IPS-20b (cell line): ENCODE measurements at regions not wholly inside any gene's neighbourhood (a gene's known extent, or its start where the extent isn't known, plus 50 kb on each side); places are given as distances from the start of the nearest gene placed in this dataset.

Experiments
- H3K27ac ChIP-seq: one replicate; pipeline ENCODE4 v1.5.1; 2013; ENCODE audit warnings: low read length
- H3K27me3 ChIP-seq: 2 replicates; pipeline ENCODE4 v1.6.1; 2013; ENCODE audit warnings: mild to moderate bottlenecking, low read length, inconsistent platforms; ENCODE audit not compliant: insufficient read depth
- H3K36me3 ChIP-seq: 2 replicates; pipeline ENCODE4 v1.6.1; 2013; ENCODE audit warnings: low read depth, mild to moderate bottlenecking, inconsistent platforms, low read length, moderate library complexity; ENCODE audit not compliant: insufficient read depth
- H3K4me1 ChIP-seq: 2 replicates; pipeline ENCODE4 v1.6.1; 2013; ENCODE audit warnings: mild to moderate bottlenecking, control low read depth, inconsistent platforms, low read length, moderate library complexity; ENCODE audit not compliant: insufficient read depth
- H3K4me3 ChIP-seq: 2 replicates; pipeline ENCODE4 v1.5.1; 2013; ENCODE audit warnings: mild to moderate bottlenecking, low read length, inconsistent platforms
- H3K9ac ChIP-seq: 2 replicates; pipeline ENCODE4 v1.6.1; 2013; ENCODE audit warnings: low read depth, mild to moderate bottlenecking, inconsistent platforms, low read length, moderate library complexity
- H3K9me3 ChIP-seq: 2 replicates; pipeline ENCODE4 v1.6.1; 2013; ENCODE audit warnings: mild to moderate bottlenecking, low read depth, low read length, inconsistent platforms; ENCODE audit not compliant: insufficient read depth

GRCh38 chr3:6585360-6585759 is 275.6 kb upstream of the GRM7 start:
- Histone ChIP-seq H3K9ac (no peak overlapping the region), H3K4me1 (no peaks in the 10 kb centered on the region), H3K9me3 (0 out of 2 replicates have a peak, but pooled peaks cover 5% of the 10 kb centered on the region), H3K27ac (no peak overlapping the region), H3K27me3 (no peaks in the 10 kb centered on the region), H3K4me3 (no peak overlapping the region), H3K36me3 (no peaks in the 10 kb centered on the region)

DNA sequence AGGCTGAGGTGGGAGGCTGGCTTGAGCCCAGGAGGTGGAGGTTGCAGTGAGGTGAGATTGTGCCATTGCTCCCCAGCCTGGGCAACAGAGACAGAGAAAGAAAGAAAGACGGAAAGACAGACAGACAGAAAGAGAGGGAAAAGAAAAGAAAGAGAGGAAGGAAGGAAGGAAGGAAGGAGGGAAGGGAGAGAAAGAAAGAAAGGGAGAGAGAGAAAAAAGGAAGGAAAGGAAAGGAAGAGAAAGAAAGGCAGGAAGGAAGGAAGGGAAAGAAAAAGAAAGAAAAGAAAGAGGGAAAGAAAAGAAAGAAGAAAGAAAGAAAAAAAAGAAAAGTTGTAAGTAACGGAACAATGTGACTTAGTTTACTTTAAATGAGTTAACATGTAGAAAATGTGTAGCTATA is 260.7 kb upstream of the GRM7 start:
- Histone ChIP-seq H3K9ac (no peak overlapping the region), H3K36me3 (no peaks in the 10 kb centered on the region), H3K27me3 (no peaks in the 10 kb centered on the region), H3K4me1 (peaks cover 6% of the 10 kb centered on the region; the same call in 1 of the 2 replicates), H3K27ac (no peak overlapping the region), H3K4me3 (no peak overlapping the region), H3K9me3 (no peaks in the 10 kb centered on the region)

DNA sequence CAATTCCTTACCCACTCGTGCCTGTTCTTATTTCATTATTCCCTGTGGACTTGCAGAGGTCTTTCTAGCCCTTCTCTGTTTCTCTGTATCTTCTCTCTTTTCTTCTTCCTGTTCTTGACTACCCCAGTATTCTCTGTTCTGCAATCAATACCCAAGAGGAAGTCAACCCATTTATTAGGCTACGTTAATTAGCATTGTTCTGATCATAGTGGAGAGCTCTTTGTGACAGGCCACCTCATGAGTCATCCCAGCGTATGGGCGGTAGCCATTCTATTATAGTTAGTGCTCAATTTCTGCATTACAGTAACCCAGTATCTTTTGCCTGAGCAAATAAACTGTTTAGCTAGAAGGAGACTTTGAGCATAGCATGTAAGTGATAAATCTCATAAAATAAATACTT is 259.5 kb upstream of the GRM7 start:
- Histone ChIP-seq H3K4me3 (no peak overlapping the region), H3K27ac (no peak overlapping the region), H3K27me3 (no peaks in the 10 kb centered on the region), H3K36me3 (no peaks in the 10 kb centered on the region), H3K9ac (no peak overlapping the region), H3K9me3 (no peaks in the 10 kb centered on the region), H3K4me1 (peaks cover 7% of the 10 kb centered on the region; the same call in 1 of the 2 replicates)

DNA sequence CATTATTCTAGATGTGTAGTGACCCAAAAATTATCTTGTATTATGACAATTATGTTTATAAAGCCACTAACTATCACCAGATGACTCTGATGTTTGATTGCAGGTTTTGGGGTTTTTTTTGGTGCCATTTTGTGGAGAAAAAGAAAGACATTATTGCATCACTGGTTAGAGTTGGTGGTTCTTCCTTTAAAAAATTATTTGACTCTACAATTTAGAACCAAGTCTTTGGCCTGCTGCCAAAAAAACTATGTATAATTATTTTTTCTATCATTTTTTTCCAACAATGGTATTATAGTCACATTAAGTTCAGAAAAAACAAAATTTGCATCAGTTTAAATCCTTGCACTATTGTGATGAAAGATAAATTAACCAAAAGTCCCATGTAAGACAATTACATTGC is 258.6 kb upstream of the GRM7 start:
- Histone ChIP-seq H3K4me1 (peaks cover 7% of the 10 kb centered on the region; the same call in 1 of the 2 replicates), H3K27me3 (no peaks in the 10 kb centered on the region), H3K4me3 (no peak overlapping the region), H3K9ac (no peak overlapping the region), H3K36me3 (no peaks in the 10 kb centered on the region), H3K27ac (no peak overlapping the region), H3K9me3 (no peaks in the 10 kb centered on the region)

DNA sequence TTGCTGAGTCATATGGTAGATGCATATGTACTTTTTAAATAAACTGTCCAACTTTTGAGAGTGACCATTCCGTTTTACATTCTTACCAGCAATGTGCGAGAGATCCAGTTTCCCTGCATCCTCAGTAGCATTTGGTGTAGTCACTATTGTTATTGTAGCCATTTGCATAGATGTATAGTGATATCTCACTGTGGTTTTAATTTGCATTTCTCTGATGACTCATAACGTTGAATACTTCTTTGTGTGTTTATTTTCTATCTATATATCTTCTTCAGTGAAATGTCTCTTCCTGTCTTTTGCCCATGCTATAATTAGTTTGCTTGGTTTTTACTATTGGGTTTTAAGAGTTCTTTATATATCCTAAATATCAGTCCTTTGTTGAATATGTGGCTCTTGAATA is 255.7 kb upstream of the GRM7 start:
- no peak overlapping the region for H3K9ac ChIP-seq
- H3K36me3 ChIP-seq = no peaks in the 10 kb centered on the region
- H3K4me1 ChIP-seq = peaks cover 7% of the 10 kb centered on the region; the same call in 1 of the 2 replicates
- no peak overlapping the region for H3K27ac ChIP-seq
- no peak overlapping the region for H3K4me3 ChIP-seq
- H3K27me3 ChIP-seq = no peaks in the 10 kb centered on the region
- no peaks in the 10 kb centered on the region for H3K9me3 ChIP-seq

- H3K4me1 ChIP-seq = peaks cover 7% of the 10 kb centered on the region; the same call in 1 of the 2 replicates
- no peaks in the 10 kb centered on the region for H3K36me3 ChIP-seq
- H3K9ac ChIP-seq = no peak overlapping the region
- H3K27ac ChIP-seq = no peak overlapping the region
- H3K9me3 ChIP-seq = no peaks in the 10 kb centered on the region
- H3K27me3 ChIP-seq = no peaks in the 10 kb centered on the region
- no peak overlapping the region for H3K4me3 ChIP-seq
These were observed 252.1 kb upstream of the GRM7 start for GRCh38 chr3:6608843-6609242.

GRCh38 chr3:6612034-6612616 is 248.8 kb upstream of the GRM7 start:
- H3K4me1 ChIP-seq = no peaks in the 10 kb centered on the region
- H3K9ac ChIP-seq = no peak overlapping the region
- no peaks in the 10 kb centered on the region for H3K27me3 ChIP-seq
- H3K36me3 ChIP-seq = no peaks in the 10 kb centered on the region
- H3K27ac ChIP-seq = no peak overlapping the region
- H3K4me3 ChIP-seq = no peak overlapping the region
- no peaks in the 10 kb centered on the region for H3K9me3 ChIP-seq

GRCh38 chr3:6622260-6622659 is 238.7 kb upstream of the GRM7 start:
- H3K27me3 ChIP-seq = no peaks in the 10 kb centered on the region
- no peak overlapping the region for H3K4me3 ChIP-seq
- no peaks in the 10 kb centered on the region for H3K9me3 ChIP-seq
- H3K36me3 ChIP-seq = no peaks in the 10 kb centered on the region
- H3K4me1 ChIP-seq = no peaks in the 10 kb centered on the region; the same call in 1 of the 2 replicates
- no peak overlapping the region for H3K9ac ChIP-seq
- H3K27ac ChIP-seq = no peak overlapping the region

DNA sequence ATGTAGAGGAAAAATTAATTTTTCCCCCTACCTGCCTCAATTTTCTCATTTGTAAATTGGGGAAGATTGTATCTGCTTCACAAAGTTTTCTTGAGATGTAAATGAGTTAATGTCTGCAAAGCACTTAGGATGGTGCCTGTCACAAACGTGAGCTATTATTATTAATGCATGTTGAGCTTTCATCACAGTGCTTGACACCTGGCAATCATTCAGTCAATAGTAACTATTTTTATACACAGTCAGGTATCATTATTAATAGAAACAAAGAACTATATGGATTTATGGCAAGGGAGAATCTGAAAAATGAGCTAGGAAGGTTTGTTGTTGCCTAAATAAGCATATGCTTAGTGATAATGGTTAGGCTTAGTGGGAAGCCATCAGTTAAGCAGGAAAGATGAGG is 238.2 kb upstream of the GRM7 start:
- no peaks in the 10 kb centered on the region for H3K36me3 ChIP-seq
- no peaks in the 10 kb centered on the region; the same call in 1 of the 2 replicates for H3K4me1 ChIP-seq
- H3K27ac ChIP-seq = no peak overlapping the region
- no peak overlapping the region for H3K4me3 ChIP-seq
- H3K9me3 ChIP-seq = no peaks in the 10 kb centered on the region
- H3K9ac ChIP-seq = no peak overlapping the region
- no peaks in the 10 kb centered on the region for H3K27me3 ChIP-seq

DNA sequence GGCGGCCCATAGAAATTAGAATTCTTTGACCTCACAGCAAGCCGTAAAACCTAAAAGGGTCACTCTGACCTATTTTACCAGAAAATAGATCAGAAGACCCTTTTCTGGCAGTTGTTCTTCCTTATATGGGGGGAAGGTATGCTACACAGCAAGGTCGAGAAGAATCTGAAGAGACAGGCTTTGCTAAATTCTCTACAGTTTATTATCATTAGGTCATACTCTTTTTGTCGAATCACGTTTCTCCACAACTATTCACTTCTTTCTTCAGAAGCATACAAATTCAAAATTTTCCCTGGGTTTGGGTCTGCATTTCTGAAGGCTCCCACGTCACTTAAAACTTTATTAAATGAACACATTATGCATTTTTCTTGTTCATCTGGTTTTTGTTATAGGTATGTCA is 229.5 kb upstream of the GRM7 start:
- no peaks in the 10 kb centered on the region for H3K36me3 ChIP-seq
- no peak overlapping the region for H3K9ac ChIP-seq
- H3K4me1 ChIP-seq = no peaks in the 10 kb centered on the region
- H3K9me3 ChIP-seq = no peaks in the 10 kb centered on the region
- no peak overlapping the region for H3K27ac ChIP-seq
- H3K27me3 ChIP-seq = no peaks in the 10 kb centered on the region
- no peak overlapping the region for H3K4me3 ChIP-seq

GRCh38 chr3:6640907-6641306 is 220.0 kb upstream of the GRM7 start:
- H3K27me3 ChIP-seq = no peaks in the 10 kb centered on the region
- H3K36me3 ChIP-seq = no peaks in the 10 kb centered on the region
- H3K4me3 ChIP-seq = no peak overlapping the region
- H3K4me1 ChIP-seq = peaks cover 4% of the 10 kb centered on the region; the same call in 1 of the 2 replicates
- no peaks in the 10 kb centered on the region for H3K9me3 ChIP-seq
- no peak overlapping the region for H3K27ac ChIP-seq
- H3K9ac ChIP-seq = no peak overlapping the region

DNA sequence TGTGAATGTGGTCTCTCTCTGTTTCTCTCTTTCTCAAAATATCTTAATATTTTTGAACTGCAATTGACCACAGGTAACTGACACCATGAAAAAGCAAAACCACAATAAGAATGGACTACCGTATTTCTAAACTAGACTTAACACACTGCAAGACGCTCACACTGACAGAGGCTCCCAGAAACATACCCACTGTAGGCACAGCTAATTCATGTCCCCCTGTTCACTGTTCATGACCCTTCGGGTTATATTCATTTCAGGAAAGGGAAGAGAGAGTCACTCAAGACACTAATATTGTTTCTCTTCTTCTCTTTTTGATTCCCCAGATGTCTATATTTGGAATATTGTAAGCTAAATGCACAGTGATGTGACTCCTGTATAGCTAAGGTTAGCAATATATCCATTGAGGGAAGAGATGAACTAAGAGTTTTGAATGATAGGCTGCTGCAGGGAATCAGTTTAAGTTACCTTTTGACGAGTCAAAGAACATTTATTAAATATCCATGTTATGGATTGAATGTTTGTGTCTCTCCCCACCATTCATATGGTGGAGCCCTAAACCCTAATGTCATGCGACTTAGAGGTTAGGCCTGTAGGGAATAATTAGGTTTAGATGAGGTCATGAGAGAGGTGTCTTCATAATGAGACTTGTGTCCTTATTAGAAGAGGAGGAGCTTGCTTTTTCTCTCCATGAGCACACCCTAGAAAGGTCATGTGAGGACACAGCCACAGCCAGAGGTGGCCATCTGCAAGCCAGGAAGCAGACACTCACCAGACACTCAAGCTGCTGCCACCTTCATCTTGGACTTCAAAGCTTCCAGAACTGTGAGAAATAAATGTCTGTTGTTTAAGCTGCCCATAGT is 216.6 kb upstream of the GRM7 start:
- Histone ChIP-seq H3K9me3 (no peaks in the 10 kb centered on the region), H3K27ac (no peak overlapping the region), H3K4me3 (no peak overlapping the region), H3K4me1 (peaks cover 4% of the 10 kb centered on the region; the same call in 1 of the 2 replicates), H3K27me3 (no peaks in the 10 kb centered on the region), H3K36me3 (no peaks in the 10 kb centered on the region), H3K9ac (no peak overlapping the region)
